GM18511 (cell line): ENCODE measurements at regions not wholly inside any gene's neighbourhood (a gene's known extent, or its start where the extent isn't known, plus 50 kb on each side); places are given as distances from the start of the nearest gene placed in this dataset.

Source experiments
- ATAC-seq: cut with Tn5 transposase; IDR thresholded peaks from one replicate; pipeline ENCODE4 v1.9.1; 2021; ENCODE audit warnings: mild to moderate bottlenecking, moderate library complexity; ENCODE audit not compliant: unreplicated experiment

DNA sequence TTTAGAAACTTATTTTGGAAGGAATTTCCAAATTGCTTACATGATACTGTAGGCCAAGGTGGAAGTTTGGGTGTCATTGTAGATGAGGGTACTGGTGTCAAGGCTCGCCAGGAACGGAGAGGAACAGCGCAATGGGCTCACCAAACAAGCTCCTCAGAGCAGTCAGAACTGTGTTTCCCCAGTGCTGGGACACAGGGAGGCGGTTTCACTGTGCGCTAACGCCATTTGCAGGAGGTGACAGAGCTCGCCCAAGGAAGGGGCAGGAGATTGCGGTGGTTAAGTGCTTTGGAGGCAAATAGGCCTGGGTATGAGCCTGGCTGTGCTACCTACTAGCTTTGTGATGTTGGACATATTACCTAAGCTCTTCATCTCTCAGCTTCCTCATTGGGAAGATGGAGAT is 57.3 kb downstream of the HHEX start:
- ATAC-seq, result no peak

DNA sequence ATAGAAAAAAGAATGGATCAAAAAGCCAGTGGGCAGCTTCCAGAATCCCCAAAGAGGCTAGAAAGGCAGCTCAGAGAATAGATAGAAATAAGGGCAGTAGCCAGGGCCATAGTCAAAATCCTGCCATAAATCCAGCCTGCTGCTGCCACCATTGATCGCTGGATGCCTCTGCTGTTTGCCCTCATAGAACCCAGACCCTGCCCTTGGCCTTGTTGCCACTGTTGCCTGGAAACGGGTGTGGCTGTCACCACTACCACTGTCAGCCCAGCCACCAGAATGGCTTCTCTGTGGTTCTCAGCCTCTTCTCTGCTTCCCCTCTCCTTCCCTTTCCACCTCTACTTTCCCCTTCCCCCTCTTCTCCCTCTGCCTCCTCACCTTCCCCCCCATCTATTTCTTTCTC is 57.8 kb downstream of the HHEX start:
- ATAC-seq, result no peak

DNA sequence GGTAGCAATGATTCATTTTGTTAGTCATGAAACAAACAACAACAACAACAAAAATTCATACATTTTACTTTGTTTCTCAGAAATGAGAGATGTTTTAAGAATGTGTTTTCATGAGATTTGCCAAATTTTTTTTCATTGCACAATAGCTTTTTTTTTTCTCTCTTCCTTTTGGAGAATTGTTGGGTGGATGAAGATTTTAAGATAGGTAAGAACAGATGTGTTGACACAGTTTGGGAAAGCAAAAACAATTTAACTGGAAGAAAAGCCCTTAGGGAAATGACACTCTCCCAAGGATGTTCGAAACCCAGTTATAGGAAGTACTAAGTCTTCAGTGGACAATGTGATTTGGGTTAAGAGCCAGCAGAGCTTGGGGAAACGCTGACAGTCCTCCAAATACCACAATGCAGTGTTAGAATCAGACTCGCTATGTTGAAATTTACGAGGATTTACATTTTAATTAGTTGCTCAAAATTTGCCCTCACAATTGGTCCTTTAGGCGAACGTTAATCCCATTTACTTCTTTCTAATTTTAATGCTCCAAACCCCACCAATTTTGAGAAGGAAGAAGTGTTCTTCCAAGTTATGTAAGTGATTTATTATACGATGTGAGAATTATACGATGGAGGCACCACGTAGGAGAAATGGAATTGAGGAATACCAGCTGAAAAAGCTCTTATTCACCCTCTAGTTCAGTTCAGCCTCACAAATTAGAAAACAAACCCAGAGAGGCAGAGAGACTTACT is 61.2 kb downstream of the HHEX start:
- no peak for ATAC-seq

DNA sequence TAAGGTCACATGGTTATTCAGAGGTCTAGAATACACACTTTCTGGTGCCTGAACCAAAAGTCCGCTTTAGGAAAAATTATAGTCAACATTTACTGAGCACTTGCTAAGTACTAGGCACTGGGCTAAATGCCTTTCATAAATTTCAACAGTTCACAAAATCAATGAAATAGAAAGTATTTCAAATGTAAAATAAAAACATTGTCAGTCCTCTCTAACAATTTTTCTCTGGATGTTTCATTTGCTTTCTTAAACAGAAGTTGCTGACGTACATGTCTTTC is 61.7 kb downstream of the HHEX start:
- no peak for ATAC-seq

DNA sequence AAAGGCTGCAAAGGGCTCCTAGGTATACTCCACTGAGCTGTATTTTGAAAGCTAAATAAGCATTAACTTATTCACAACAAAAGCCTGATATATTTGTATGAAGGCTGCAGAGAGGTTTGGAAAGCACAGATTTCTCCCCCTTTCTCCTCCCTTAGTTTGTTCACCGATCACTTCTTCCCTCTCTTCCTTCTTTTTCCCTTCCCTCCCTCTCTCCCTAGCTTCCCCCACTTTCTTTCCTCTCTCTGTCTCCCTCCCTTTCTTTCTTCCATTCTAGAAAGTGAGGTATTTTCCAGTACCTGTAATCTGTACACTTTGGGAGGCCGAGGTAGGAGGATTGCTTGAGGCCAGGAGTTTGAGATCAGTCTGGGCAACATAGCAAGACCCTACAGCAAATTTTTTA is 62.1 kb downstream of the HHEX start:
- no peak for ATAC-seq

DNA sequence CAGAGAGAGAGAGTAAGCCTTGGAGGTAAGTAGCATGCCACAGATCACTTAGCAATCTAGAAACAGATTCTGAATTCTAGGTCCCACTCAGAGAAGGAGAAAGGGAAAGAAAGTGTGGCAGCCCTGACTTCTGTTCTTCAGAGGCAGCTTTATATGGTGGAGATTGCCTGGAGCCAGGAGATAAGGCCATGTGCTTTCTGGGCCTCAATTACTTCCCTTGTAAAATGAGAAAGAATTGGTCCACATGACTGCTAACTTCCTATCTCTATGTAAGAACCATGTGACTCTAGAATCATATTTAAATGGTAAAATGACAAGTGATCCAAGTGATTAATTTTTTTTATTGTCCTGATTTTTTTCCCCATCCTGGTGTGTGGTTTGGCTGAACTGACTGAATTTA is 64.1 kb downstream of the HHEX start:
- ATAC-seq, result no peak

DNA sequence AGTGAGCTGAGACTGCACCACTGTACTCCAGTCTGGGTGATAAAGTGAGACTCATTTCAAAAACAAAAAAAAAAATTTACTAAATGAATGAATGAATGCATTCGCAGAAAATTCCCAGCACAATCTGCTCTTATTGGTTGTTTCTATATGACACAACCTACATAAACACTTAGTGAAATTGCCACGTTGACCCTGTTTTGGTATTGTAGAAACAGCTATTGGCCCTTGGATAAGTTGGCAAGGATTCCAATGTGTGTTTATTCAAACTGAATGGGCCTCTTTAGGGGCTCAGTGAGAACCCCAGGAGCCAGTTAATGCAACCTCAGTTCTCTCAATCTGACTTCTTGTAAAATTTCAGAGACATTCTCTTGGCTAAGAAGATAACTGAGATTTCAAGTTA is 66.0 kb downstream of the HHEX start:
- no peak for ATAC-seq

DNA sequence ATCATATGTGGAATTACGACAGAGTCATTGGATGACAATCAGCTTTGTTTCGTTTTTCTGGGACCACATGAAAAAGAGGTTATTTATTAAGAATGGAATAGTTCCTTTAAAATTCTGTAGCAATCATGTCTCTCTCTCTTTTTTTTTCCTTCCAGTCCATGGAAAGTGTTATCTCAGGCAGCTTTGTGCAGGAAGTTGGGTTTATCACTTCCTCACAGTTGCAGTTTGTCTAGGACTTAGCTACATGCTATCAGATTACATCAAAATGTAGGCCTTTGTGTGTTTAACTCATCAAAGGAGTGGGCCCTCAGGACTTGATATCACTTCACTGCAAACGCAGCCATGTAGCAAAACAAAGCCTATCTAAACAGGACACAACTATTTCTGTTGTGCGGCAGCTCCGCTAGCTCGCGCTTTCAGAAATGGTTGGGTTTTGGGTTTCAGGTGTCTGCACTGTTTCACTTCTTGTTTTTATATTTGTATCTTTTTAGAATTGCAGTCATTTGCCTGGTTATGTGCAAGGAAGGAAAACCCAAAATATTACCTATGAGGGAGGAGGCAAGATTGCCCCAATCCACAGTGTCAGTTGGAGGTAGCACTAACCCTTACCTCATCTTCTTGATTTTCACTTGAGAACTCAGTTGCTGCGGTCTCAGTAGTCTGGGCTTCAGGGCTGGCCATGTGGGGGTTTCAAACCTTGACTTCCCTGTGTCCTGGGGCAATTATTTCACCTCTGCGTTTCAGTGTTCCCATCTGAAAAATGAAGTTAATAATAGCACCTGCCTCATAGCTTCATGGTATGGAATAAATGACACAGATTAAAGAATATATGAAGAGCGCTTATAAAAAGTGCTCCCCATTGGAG is 66.7 kb downstream of the HHEX start:
- ATAC-seq, result peak; percentile 92

DNA sequence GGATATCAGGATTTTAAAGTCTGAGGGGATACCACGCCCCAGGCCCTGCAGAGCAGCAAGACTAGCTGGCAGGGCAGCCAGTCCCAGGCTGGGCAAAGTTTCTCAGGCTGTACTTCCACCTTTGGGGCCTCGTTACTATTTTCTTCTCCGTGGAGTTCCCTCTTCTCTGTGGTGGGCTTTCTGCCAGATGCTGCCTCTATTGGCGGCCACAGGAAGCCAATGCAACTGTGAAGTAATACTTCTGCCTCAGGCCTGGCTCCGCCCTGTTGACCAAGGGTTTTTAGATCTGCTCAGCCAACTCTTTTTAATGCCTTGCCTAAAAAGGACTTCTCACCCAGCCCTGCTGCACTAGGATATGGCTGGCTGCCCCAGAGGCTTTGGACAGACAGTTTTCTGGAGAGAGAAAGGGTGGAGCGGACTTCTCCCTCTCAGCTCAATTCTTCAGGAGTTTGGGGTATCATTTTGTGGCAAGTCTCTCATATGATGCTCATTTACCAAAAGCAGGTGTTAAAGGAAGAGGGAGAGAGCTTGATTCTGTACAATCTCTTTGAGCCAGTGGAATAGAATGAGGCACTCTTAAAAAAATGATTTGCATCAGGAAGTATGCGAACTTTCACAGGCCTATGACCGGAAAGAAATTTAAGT is 67.4 kb downstream of the HHEX start:
- peak; percentile 78 for ATAC-seq

DNA sequence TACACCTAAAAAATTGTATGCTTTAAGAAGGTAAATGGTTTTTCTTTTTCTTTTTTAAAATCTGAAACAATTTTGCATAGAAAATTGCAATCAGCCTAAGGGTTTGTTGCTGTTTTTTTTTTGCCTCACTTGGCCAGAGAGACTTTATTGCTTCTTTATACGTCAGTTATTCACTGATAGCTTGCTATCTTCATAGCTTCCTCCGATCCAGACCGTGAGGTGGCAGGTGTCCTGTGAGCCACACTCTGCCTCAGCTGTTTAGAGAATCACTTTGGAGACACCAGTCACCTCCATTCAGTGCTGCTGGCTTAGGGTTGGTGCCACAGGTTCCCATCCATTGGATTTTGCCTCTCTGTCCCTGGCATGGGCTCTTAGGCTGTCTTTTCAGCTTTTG is 68.0 kb downstream of the HHEX start:
- no peak for ATAC-seq

DNA sequence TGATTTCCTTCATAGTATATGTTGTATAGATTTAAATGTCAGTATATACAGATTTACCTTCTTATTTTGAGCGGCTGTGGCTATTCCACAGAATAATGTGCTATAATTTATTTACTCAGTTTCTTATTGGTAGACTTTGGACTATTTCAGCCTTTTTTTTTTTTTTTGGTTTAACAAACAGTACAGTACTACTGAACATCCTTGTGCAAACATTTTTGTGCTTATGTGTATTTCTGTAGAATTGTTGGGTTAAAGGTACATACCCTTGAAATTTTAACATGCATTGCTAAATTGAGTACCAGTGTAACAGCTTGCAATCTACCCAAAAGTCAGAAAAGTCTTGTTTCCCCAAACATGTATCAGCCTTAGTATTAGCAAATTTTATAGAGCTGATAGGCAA is 68.8 kb downstream of the HHEX start:
- no peak for ATAC-seq

DNA sequence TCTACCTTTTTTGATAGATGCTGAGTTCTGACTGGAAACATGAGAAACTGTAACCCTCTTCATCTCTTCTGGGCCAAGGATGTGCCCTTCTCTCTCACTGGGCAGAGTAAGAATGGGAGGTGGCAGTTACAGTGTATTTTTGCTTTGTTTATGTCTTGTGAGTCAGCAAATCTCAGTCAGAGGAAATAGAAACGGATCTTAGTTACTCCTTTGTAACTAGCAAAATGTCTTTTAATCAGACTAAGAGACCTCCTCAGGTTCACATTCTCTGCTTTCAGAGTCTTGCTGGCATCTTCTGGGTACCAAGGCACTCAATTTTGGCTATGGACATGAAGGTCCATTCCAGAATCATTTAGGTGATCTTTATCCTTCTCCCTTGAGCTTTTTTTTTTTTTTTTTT is 70.9 kb downstream of the HHEX start:
- no peak for ATAC-seq

DNA sequence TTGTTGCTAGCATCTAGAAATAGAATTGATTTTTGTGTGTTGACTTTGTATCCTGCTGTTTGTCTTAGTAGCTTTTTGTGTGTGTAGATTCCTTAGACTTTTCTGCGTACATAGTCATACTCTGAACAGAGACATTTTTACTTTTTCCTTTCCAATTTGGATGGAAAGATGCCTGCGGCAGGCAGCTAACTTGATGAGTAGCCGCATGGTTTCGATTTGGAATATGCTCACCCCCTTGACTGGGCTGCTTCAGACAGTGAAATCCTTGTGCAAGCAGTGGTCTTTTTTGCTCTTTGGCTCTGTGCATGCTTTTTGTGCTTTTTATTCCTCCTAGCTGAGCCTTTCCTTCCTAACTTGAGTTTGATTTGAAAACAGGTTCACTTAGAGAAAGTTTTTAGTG is 71.8 kb downstream of the HHEX start:
- ATAC-seq, result no peak

DNA sequence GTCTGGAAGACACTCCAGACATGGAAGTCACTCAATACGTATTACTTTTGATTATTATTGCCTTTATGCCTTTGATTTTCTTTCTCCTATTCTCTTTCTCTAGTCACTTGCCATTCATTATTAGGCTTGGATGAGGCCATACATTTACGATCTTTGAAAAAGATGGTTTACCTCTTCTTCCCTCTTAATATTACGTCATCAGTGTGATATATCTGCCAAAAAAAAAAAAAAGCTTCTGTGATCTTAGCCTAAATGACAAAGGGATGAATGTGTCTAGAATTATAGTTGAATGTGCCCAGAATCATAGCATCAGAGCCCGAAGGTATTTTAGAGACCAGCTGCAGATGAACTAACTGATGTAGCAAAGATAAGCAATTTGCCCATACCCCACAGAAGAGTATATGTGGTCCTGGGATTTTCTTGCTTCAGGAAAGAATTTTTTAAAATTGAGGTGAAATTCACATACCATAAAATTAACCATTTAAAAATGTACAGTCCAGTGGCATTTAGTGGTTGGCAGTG is 73.9 kb downstream of the HHEX start:
- ATAC-seq, result no peak

DNA sequence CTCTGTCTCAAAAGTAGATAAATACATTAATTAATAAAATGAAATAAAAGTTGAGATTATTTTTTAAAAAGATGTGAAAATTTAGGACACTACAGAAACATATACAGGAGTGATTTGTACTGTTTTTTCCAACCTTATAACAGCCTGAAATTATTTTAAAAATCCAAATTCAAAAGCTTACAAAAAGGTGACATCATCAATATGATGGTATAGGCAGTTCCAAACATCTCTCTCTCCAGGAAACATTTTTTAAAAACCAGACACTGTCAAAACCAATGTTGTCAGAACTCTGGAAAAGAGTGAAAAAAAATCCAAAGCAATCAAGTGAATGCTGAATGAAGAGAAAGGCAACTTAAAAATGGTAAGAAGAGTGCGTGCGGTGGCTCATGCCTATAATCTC is 76.7 kb downstream of the HHEX start:
- ATAC-seq, result no peak

DNA sequence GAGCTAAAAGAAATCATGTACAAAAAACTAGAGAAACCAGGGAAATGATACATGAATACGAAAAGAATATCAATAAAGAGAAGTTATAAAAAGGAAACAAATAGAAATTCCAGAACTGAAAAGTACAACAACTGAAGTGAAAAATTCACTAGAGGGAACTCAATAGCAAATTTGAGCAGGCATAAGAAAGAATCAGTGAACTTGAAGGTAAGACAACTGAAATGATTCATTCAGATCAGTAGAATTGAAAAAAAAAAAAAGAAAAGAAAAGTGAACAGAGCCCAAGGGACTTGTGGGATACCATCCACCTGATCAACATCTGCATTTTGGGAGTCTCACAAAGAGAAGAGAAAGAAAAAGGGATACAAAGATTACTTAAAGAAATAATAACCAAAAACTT is 78.3 kb downstream of the HHEX start:
- no peak for ATAC-seq

DNA sequence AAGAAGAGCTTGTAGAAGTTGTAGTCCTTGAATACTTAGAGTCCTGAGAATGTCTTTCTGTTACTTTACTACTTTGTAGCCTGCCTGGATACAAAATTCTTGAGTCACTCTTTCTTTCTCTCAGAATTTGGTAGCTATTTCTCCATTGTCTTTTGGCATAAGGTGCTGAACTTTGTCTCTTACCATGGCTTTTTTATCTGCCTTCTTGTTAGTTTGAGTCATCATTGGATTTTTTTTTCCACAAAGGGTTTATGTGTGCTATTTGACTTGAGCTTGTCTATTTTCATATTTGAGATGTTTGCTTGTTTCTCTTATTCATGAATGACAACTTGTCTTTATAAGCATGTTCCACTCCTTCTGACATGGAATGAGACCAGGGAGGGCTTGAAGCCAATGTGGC is 74.5 kb upstream of the EXOC6 start:
- no peak for ATAC-seq

DNA sequence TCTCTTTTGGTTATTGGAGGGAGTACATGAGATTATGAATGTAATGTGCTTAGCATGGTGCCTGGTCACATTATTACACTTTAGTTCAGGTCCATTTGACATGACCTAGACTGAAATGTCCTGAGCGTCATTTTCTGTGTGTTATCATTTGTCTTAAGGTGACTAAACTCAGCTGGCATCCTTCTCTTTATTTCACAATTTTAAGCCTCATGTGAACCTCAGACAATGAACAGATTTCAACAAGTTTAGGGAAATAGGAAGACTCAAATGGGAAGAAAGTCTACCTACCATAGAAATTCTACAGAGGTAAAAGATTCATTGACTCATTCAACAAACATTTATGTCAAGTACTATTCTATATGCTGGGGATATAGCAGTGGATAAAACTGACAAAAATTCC is 70.2 kb upstream of the EXOC6 start:
- no peak for ATAC-seq

DNA sequence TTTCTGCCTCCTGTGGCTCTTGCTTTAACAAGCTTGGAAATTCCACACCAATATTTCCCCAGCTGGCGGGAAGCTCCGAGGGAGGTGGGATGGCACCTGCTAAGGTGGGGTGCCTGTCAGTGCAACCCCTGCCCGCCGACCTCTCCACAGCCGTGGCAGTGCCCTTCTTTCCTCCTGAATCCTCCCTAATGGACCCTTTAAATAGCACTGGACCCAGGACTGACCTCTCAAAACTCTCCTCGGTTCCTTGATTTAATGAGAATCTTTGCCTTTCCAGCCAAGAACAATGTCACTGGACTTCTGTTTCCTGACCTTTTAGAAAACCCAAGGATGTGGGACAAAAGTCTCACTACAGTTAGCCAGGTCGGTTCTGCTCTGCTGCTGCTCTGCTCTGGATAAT is 63.2 kb upstream of the EXOC6 start:
- ATAC-seq, result no peak

DNA sequence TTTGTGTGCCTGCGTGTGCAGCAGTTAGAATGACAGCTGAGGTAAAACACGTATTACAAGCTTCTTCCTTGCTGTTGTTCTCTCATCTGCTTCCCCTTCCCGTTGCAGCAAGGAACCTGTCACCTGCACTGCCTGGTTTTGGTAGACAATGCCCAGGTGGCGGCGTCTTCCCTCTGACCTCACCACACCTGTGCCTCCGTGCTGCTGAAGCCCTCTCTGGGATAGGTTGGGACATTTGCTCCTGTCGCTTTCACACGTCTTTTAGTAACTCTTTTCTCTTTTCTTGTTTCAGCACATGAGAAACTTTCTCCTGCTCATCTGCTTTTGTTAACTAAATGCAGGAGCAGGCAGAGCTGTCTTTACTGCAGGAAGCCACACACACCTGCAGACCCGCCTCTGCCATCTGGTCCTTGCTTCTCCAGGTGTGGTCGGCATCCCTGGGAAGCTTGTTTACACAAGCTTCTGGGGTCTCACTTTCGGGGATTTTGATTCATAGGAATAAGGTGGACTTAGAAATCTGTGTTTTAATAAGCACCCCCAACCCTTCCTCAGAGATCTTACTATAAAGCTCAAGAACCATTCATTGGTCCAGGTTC is 60.7 kb upstream of the EXOC6 start:
- no peak for ATAC-seq

DNA sequence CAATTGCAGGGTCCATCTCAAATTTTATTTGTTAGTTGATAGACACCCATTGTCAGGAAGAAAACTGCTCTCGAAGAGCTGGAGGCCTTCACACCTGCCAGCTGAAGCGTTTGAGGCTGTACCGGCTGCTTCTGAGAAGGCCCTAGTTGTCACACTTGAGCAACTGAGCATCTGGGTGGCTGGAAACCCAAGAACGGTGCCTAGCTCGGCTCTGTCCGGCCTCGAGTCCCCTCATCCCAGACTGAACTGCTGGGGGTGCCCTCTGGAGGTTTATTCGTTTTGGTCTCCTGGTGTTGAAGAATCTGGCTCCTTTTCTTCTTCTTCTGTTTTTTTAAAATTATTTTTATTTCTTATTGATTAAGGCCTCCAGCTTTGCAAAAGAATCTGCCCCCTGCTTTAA is 59.3 kb upstream of the EXOC6 start:
- no peak for ATAC-seq

DNA sequence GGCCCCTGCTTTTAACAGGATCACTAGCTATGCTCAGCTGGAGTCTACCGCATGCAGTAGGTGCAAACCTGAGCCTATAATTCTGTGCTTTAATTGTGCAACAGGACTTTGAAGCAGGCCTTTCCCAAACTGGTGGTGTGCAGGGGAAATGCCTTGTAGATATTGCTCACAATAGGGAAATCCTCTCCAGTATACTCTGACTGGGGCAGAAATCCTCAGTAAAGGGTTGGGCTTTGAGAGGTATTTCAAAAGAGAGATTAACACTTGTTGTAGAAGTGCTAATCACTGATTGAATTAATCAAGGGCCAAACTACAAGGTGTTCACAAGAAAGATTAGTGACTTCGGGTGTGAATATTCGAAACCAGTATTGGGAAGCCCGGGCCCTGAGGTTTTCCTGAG is 58.5 kb upstream of the EXOC6 start:
- ATAC-seq, result no peak
